ENCODE measurements at regions not wholly inside any gene's neighbourhood (a gene's known extent, or its start where the extent isn't known, plus 50 kb on each side); places are given as distances from the start of the nearest gene placed in this dataset.

DNA sequence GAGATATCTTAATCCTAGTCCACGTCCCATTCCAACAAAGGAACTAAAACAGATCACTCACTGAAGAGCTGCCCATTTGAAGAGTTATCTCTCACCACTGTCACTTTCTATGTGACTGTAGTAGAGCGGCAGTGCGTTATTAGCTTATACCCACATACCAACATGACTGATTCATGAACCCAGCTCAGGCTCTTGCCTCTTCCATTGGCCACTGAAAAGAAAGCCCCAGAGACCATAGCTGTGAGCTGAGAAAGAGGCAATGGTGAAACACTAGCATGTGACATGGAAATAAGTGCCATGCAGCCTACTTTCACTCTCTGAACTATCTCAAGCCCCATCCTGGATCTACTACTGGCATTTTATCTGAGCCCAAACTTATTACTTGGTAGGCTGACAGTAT is 151.7 kb upstream of the MOCS2 start:
- no peak for TF ChIP-seq POLR2A (IDR thresholded peaks at IDR 0.05)
- TF ChIP-seq, protein P1, sequence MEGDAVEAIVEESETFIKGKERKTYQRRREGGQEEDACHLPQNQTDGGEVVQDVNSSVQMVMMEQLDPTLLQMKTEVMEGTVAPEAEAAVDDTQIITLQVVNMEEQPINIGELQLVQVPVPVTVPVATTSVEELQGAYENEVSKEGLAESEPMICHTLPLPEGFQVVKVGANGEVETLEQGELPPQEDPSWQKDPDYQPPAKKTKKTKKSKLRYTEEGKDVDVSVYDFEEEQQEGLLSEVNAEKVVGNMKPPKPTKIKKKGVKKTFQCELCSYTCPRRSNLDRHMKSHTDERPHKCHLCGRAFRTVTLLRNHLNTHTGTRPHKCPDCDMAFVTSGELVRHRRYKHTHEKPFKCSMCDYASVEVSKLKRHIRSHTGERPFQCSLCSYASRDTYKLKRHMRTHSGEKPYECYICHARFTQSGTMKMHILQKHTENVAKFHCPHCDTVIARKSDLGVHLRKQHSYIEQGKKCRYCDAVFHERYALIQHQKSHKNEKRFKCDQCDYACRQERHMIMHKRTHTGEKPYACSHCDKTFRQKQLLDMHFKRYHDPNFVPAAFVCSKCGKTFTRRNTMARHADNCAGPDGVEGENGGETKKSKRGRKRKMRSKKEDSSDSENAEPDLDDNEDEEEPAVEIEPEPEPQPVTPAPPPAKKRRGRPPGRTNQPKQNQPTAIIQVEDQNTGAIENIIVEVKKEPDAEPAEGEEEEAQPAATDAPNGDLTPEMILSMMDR (IDR thresholded peaks at IDR 0.05 in 4 of 5, conservative IDR thresholded peaks at IDR 0.05 in 1 of 5): no peak

Data from gastrocnemius medialis (tissue), 4 donors.